GM23338 (cell line): ENCODE measurements at regions not wholly inside any gene's neighbourhood (a gene's known extent, or its start where the extent isn't known, plus 50 kb on each side); places are given as distances from the start of the nearest gene placed in this dataset.

Source experiments
- ATAC-seq: fragments of 200-7000 bp; cut with Tn5 transposase; 3 replicates; pipeline ENCODE4 v1.9.1; 2020
- DNase-seq: peaks from one replicate; pipeline ENCODE4 v3.0.0-alpha.2; 2015; ENCODE audit warnings: low spot score
- H2AFZ ChIP-seq: fragments of 200-600 bp; sonication (generic); 2 replicates; pipeline ENCODE4 v1.8.0; 2016; ENCODE audit warnings: antibody characterized with exemption, mild to moderate bottlenecking, moderate library complexity
- H3F3A ChIP-seq: fragments of 200-600 bp; sonication (generic); replicated peaks from 2 replicates; pipeline ENCODE4 v1.8.0; 2017; ENCODE audit warnings: antibody characterized with exemption, mixed run types, low read depth
- H3K27ac ChIP-seq: fragments of 200-600 bp; sonication (generic); 2 replicates; pipeline ENCODE4 v1.6.1; 2016; ENCODE audit warnings: low read depth
- H3K27me3 ChIP-seq: fragments of 200-600 bp; sonication (generic); 2 replicates; pipeline ENCODE4 v1.8.0; 2016; ENCODE audit warnings: mild to moderate bottlenecking, mixed run types, moderate library complexity; ENCODE audit not compliant: insufficient read depth
- H3K36me3 ChIP-seq: fragments of 200-600 bp; sonication (generic); 2 replicates; pipeline ENCODE4 v1.8.0; 2016; ENCODE audit warnings: mild to moderate bottlenecking; ENCODE audit not compliant: insufficient read depth
- H3K4me1 ChIP-seq: fragments of 200-600 bp; sonication (generic); 2 replicates; pipeline ENCODE4 v1.8.0; 2016; ENCODE audit warnings: mild to moderate bottlenecking, moderate library complexity; ENCODE audit not compliant: insufficient read depth
- H3K4me2 ChIP-seq: fragments of 200-600 bp; sonication (generic); 2 replicates; pipeline ENCODE4 v1.7.1; 2017; ENCODE audit warnings: mixed run types
- H3K4me3 ChIP-seq: fragments of 200-600 bp; sonication (generic); 2 replicates; pipeline ENCODE4 v1.6.1; 2016; ENCODE audit warnings: mixed run types
- H3K79me2 ChIP-seq: fragments of 200-600 bp; sonication (generic); replicated peaks from 2 replicates; pipeline ENCODE4 v1.8.0; 2017; ENCODE audit warnings: mild to moderate bottlenecking; ENCODE audit not compliant: insufficient read depth
- H3K9me2 ChIP-seq: fragments of 200-600 bp; sonication (generic); 2 replicates; pipeline ENCODE4 v1.8.0; 2017; ENCODE audit not compliant: insufficient read depth
- H4K20me1 ChIP-seq: fragments of 200-600 bp; sonication (generic); replicated peaks from 2 replicates; pipeline ENCODE4 v1.8.0; 2017; ENCODE audit warnings: mild to moderate bottlenecking; ENCODE audit not compliant: insufficient read depth
- H3K27ac Mint-ChIP-seq: 2 replicates; pipeline ENCODE4 v1.8.0; 2020; ENCODE audit warnings: inconsistent platforms, mild to moderate bottlenecking, moderate library complexity, mixed read lengths
- H3K27me3 Mint-ChIP-seq: 3 replicates; pipeline ENCODE4 v1.8.0; 2022; ENCODE audit warnings: low read depth, mild to moderate bottlenecking, moderate library complexity, mixed read lengths, inconsistent platforms; ENCODE audit not compliant: insufficient read depth, poor library complexity
- H3K36me3 Mint-ChIP-seq: 3 replicates; pipeline ENCODE4 v1.8.0; 2021; ENCODE audit warnings: low read depth, mild to moderate bottlenecking, inconsistent platforms, moderate library complexity, mixed read lengths
- H3K4me1 Mint-ChIP-seq: 3 replicates; pipeline ENCODE4 v1.8.0; 2020; ENCODE audit warnings: mild to moderate bottlenecking, inconsistent platforms, mixed read lengths
- H3K4me3 Mint-ChIP-seq: 3 replicates; pipeline ENCODE4 v1.8.0; 2021; ENCODE audit warnings: moderate library complexity, mild to moderate bottlenecking, inconsistent platforms, mixed read lengths
- H3K9me3 Mint-ChIP-seq: 3 replicates; pipeline ENCODE4 v1.8.0; 2020; ENCODE audit warnings: moderate library complexity, mild to moderate bottlenecking, inconsistent platforms, mixed read lengths
- CREB1 ChIP-seq: fragments of 250-450 bp; sonication (Bioruptor Pico); IDR thresholded peaks from 2 replicates; pipeline ENCODE4 v1.5.0; 2020; ENCODE audit warnings: low read depth, mild to moderate bottlenecking, moderate library complexity
- CTCF ChIP-seq, 2 experiments: fragments of 200-600 bp in 1 of 2; sonication (generic) in 1 of 2; conservative IDR thresholded peaks; 2 replicates each; pipeline versions ENCODE4 v1.5.1 to v1.6.1; 2016 to 2017; ENCODE audit warnings: antibody characterized with exemption in 2 of 2, low read depth in 2 of 2, mild to moderate bottlenecking in 2 of 2, moderate library complexity in 1 of 2
- ETS1 ChIP-seq: IDR thresholded peaks from 2 replicates; pipeline ENCODE4 v1.6.1; 2016; ENCODE audit warnings: antibody characterized with exemption
- EZH2 ChIP-seq: fragments of 200-600 bp; sonication (generic); IDR thresholded peaks from one replicate; pipeline ENCODE4 v1.8.0; 2017; ENCODE audit warnings: antibody characterized with exemption, mild to moderate bottlenecking, low read depth; ENCODE audit not compliant: unreplicated experiment
- EZH2phosphoT487 ChIP-seq: fragments of 200-600 bp; sonication (generic); IDR thresholded peaks from one replicate; pipeline ENCODE4 v1.8.1; 2018; ENCODE audit warnings: antibody characterized with exemption; ENCODE audit not compliant: unreplicated experiment
- JUNB ChIP-seq: IDR thresholded peaks from one replicate; pipeline ENCODE4 v1.6.1; 2016; ENCODE audit warnings: antibody characterized with exemption; ENCODE audit not compliant: unreplicated experiment
- NANOG ChIP-seq: IDR thresholded peaks from 2 replicates; pipeline ENCODE4 v1.6.1; 2016; ENCODE audit warnings: antibody characterized with exemption, borderline replicate concordance
- POLR2AphosphoS5 ChIP-seq: IDR thresholded peaks from 2 replicates; pipeline ENCODE4 v1.6.1; 2016; ENCODE audit warnings: antibody characterized with exemption, low read depth
- REST ChIP-seq: IDR thresholded peaks from one replicate; pipeline ENCODE4 v1.6.1; 2018; ENCODE audit warnings: antibody characterized with exemption; ENCODE audit not compliant: unreplicated experiment
- STAT1 ChIP-seq: IDR thresholded peaks from one replicate; pipeline ENCODE4 v1.6.1; 2016; ENCODE audit warnings: antibody characterized with exemption; ENCODE audit not compliant: unreplicated experiment
- ZNF114 ChIP-seq: fragments of 250-450 bp; sonication (Bioruptor Pico); IDR thresholded peaks from 2 replicates; pipeline ENCODE4 v1.5.0; 2020; ENCODE audit warnings: mild to moderate bottlenecking, moderate library complexity
- ZNF331 ChIP-seq: fragments of 250-450 bp; sonication (Bioruptor Pico); IDR thresholded peaks from 2 replicates; pipeline ENCODE4 v1.5.0; 2020; ENCODE audit warnings: low read depth, mild to moderate bottlenecking, moderate library complexity
- ZNF462 ChIP-seq: fragments of 250-450 bp; sonication (Bioruptor Pico); IDR thresholded peaks from 2 replicates; pipeline ENCODE4 v1.5.0; 2020; ENCODE audit warnings: mild to moderate bottlenecking, moderate library complexity

GRCh38 chr20:60947819-60948218 lies 304.2 kb upstream of the CDH4 start:
- Histone ChIP-seq H3K4me1 (no peaks in the 10 kb centered on the region), H3K36me3 (no peaks in the 10 kb centered on the region), H3K9me2 (no peaks in the 10 kb centered on the region), H3K4me2 (no peak overlapping the region), H3K27me3 (no peaks in the 10 kb centered on the region), H4K20me1 (no peaks in the 10 kb centered on the region), H3K27ac (no peak overlapping the region), H3K79me2 (no peaks in the 10 kb centered on the region), H3F3A (no peaks in the 10 kb centered on the region), H3K4me3 (no peak overlapping the region), H2AFZ (no peak overlapping the region)
- no peak for DNase-seq
- no peak overlapping the region for H3K27ac Mint-ChIP-seq
- H3K27me3 Mint-ChIP-seq, result peaks cover 21% of the 10 kb centered on the region
- H3K36me3 Mint-ChIP-seq, result peaks cover 6% of the 10 kb centered on the region; the same call in 2 of the 3 replicates
- ATAC-seq, result no peak
- TF ChIP-seq ZNF331 (CRISPR knock-in tag) (no peak), EZH2phosphoT487 (no peak), CREB1 (no peak), CTCF (conservative IDR thresholded peaks at IDR 0.05; ENCODE audit: low read depth in 2 of 2) (no peak), JUNB (no peak), NANOG (no peak), ETS1 (no peak), REST (no peak), STAT1 (no peak), EZH2 (no peak), POLR2AphosphoS5 (no peak), ZNF114 (no peak), ZNF462 (CRISPR knock-in tag) (no peak)
- peaks cover 16% of the 10 kb centered on the region for H3K9me3 Mint-ChIP-seq
- H3K4me1 Mint-ChIP-seq, result peaks cover 3% of the 10 kb centered on the region; the same call in 1 of the 3 replicates
- no peak overlapping the region for H3K4me3 Mint-ChIP-seq
